IMR-90 (cell line): ENCODE measurements at regions not wholly inside any gene's neighbourhood (a gene's known extent, or its start where the extent isn't known, plus 50 kb on each side); places are given as distances from the start of the nearest gene placed in this dataset.
A peak's percentile ranks its signal among the peaks of the same experiment; 100 is the strongest.

Experiments used
- ATAC-seq: fragments of 200-7000 bp; cut with Tn5 transposase; 2 replicates; pipeline ENCODE4 v1.9.1; 2020; ENCODE audit warnings: low read depth, mild to moderate bottlenecking, moderate library complexity
- BruUV-seq: library from RNA; stranded (reverse); fragments of 400-500 nt; replicated peaks from 2 replicates; lab custom pipeline; 2021; lab: Mats Ljungman, UMichigan
- CTCF ChIA-PET: fragments of 300-600 bp; formaldehyde crosslinking; extraction: SDS; loops from one replicate; lab custom pipeline; 2021; ENCODE audit warnings: antibody characterized with exemption; lab: Yijun Ruan, JAX
- POLR2A ChIA-PET: fragments of 300-600 bp; sonication (Branson Sonifier 250); formaldehyde crosslinking; loops from one replicate; lab custom pipeline; 2022; ENCODE audit warnings: antibody characterized with exemption; ENCODE audit not compliant: unreplicated experiment; lab: Charles Lee
- DNase-seq: peaks from one replicate; pipeline ENCODE4 v3.0.0; 2013
- H2AFZ ChIP-seq: replicated peaks from 2 replicates; pipeline ENCODE3; 2013; ENCODE audit warnings: low read length, mild to moderate bottlenecking; ENCODE audit not compliant: poor library complexity
- H2AK5ac ChIP-seq: 2 replicates; pipeline ENCODE4 v1.6.1; 2013; ENCODE audit warnings: low read depth, low read length, inconsistent platforms
- H2AK9ac ChIP-seq: replicated peaks from 2 replicates; pipeline ENCODE3; 2013; ENCODE audit warnings: mild to moderate bottlenecking, low read depth, low read length, moderate library complexity; ENCODE audit not compliant: poor library complexity
- H2BK120ac ChIP-seq: 2 replicates; pipeline ENCODE4 v1.6.1; 2013; ENCODE audit warnings: low read depth, low read length, inconsistent platforms
- H2BK15ac ChIP-seq: 3 replicates; pipeline ENCODE4 v1.6.1; 2013; ENCODE audit warnings: low read depth, low read length, inconsistent platforms
- H2BK20ac ChIP-seq: 2 replicates; pipeline ENCODE4 v1.6.1; 2013; ENCODE audit warnings: low read depth, mild to moderate bottlenecking, inconsistent platforms, low read length, moderate library complexity
- H2BK5ac ChIP-seq: 2 replicates; pipeline ENCODE4 v1.6.1; 2013; ENCODE audit warnings: mild to moderate bottlenecking, low read depth, low read length, inconsistent platforms; ENCODE audit not compliant: poor library complexity, severe bottlenecking
- H3K14ac ChIP-seq: replicated peaks from 2 replicates; pipeline ENCODE4 v1.6.1; 2013; ENCODE audit warnings: low read depth, low read length, inconsistent platforms
- H3K18ac ChIP-seq: 2 replicates; pipeline ENCODE4 v1.6.1; 2013; ENCODE audit warnings: low read depth, low read length, control low read depth
- H3K23ac ChIP-seq: 2 replicates; pipeline ENCODE4 v1.6.1; 2013; ENCODE audit warnings: low read depth, low read length, inconsistent platforms
- H3K27ac ChIP-seq: 2 replicates; pipeline ENCODE4 v1.5.1; 2013; ENCODE audit warnings: mild to moderate bottlenecking, control low read depth, low read length; ENCODE audit not compliant: insufficient read depth
- H3K27me3 ChIP-seq: 2 replicates; pipeline ENCODE4 v1.6.1; 2013; ENCODE audit warnings: low read length; ENCODE audit not compliant: control insufficient read depth, insufficient read depth
- H3K36me3 ChIP-seq: 2 replicates; pipeline ENCODE4 v1.6.1; 2013; ENCODE audit warnings: low read length, mixed read lengths; ENCODE audit not compliant: control insufficient read depth, insufficient read depth
- H3K4ac ChIP-seq: 2 replicates; pipeline ENCODE4 v1.6.1; 2013; ENCODE audit warnings: low read depth, low read length, inconsistent platforms
- H3K4me1 ChIP-seq: 2 replicates; pipeline ENCODE4 v1.6.1; 2013; ENCODE audit warnings: low read length, mixed read lengths; ENCODE audit not compliant: control insufficient read depth, insufficient read depth
- H3K4me2 ChIP-seq: 2 replicates; pipeline ENCODE4 v1.6.1; 2013; ENCODE audit warnings: low read depth, mild to moderate bottlenecking, control low read depth, low read length, moderate library complexity
- H3K4me3 ChIP-seq: 2 replicates; pipeline ENCODE4 v1.5.1; 2013; ENCODE audit warnings: low read depth, mild to moderate bottlenecking, control low read depth, low read length, moderate library complexity; ENCODE audit not compliant: insufficient read depth
- H3K56ac ChIP-seq: 2 replicates; pipeline ENCODE4 v1.6.1; 2013; ENCODE audit warnings: low read length, inconsistent platforms; ENCODE audit not compliant: insufficient read depth; ENCODE audit errors: extremely low read depth
- H3K79me1 ChIP-seq, 2 experiments: 2 replicates each; pipeline ENCODE4 v1.6.1; 2013; ENCODE audit warnings: low read length in 2 of 2, inconsistent platforms in 1 of 2, low read depth in 1 of 2
- H3K9ac ChIP-seq: 2 replicates; pipeline ENCODE4 v1.6.1; 2013; ENCODE audit warnings: low read depth, low read length, control low read depth
- H3K9me1 ChIP-seq: 2 replicates; pipeline ENCODE4 v1.6.1; 2013; ENCODE audit warnings: low read length, inconsistent platforms; ENCODE audit not compliant: insufficient read depth
- H3K9me3 ChIP-seq: 2 replicates; pipeline ENCODE4 v1.6.1; 2013; ENCODE audit warnings: low read length; ENCODE audit not compliant: control insufficient read depth, insufficient read depth
- H4K20me1 ChIP-seq: 2 replicates; pipeline ENCODE4 v1.6.1; 2013; ENCODE audit warnings: low read length, inconsistent platforms; ENCODE audit not compliant: insufficient read depth
- H4K5ac ChIP-seq: 2 replicates; pipeline ENCODE4 v1.6.1; 2013; ENCODE audit warnings: mild to moderate bottlenecking, low read depth, low read length, control low read depth
- H4K8ac ChIP-seq, 2 experiments: 2 replicates each; pipeline ENCODE4 v1.6.1; 2013; ENCODE audit warnings: low read depth in 2 of 2, low read length in 2 of 2, control low read depth in 1 of 2, inconsistent platforms in 1 of 2
- H4K91ac ChIP-seq: 2 replicates; pipeline ENCODE4 v1.6.1; 2013; ENCODE audit warnings: low read depth, low read length, inconsistent platforms; ENCODE audit not compliant: insufficient read depth
- NFE2L2 ChIP-seq: fragments of 150-350 bp; IDR thresholded peaks from 2 replicates; pipeline ENCODE4 v1.6.1; 2016; ENCODE audit warnings: low read depth, mild to moderate bottlenecking, low read length
- WGBS, 2 experiments: methylation state at CpG; one replicate each; pipeline versions ENCODE4 v1.1.5 to v1.1.7; 2013; ENCODE audit warnings: missing lambda C conversion rate in 2 of 2; ENCODE audit not compliant: insufficient read length in 1 of 2; ENCODE audit errors: extremely low coverage in 2 of 2; 5-methylcytosine and 5-hydroxymethylcytosine counted together
- dilution Hi-C: fragments of 300-500 bp; cut with HindIII; formaldehyde crosslinking; loops from one replicate; pipeline ENCODE4 v1.14.3; 2018; ENCODE audit warnings: low sequenced_read_pairs; ENCODE audit not compliant: unreplicated experiment
- in situ Hi-C: fragments of 300-500 bp; cut with MboI; formaldehyde crosslinking; loops from 3 replicates; pipeline ENCODE4 v1.14.3; 2019; ENCODE audit warnings: low sequenced_read_pairs, inconsistent platforms, mixed read lengths
- intact Hi-C: fragments of 100-400 bp; cut with micrococcal nuclease; formaldehyde crosslinking; loops from 2 replicates; pipeline ENCODE4 v1.10.0; 2022

DNA sequence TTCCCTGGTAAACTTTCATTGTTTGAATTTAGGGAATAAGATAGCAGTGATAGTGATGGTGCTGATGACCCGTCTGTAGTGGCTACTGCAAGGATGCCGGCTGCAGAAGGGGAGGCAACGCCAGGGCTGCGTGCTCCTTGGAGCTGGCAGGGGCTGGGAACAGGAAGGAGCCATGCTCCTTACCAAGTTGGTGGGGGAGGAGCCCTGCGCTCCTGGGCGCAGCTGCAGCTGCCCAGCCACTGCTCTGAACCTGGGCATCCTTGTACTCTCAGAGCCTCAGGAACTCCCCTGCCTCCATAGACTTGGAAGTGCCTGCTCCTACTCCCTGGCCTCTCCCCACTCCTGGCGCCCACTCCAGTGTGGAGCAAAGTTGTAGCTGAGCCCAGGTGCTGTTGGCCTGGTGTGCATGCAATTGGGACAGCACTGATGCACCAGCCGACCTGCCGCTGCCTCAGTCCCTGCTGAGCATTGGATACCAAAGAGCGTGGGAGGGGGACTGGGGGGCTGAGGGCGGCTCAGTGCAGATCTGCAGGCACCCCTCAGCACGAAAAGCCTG lies 585.1 kb upstream of the FAM174A start:
- POLR2A ChIA-PET, result no interaction called here
- H3K4me1 ChIP-seq, result no peaks in the 10 kb centered on the region
- TF ChIP-seq NFE2L2, result no peak
- no peaks in the 10 kb centered on the region for H3K79me1 ChIP-seq
- no peak overlapping the region for H3K18ac ChIP-seq
- H3K4me2 ChIP-seq, result no peak overlapping the region
- dilution Hi-C loops, result no loop called here
- no peaks in the 10 kb centered on the region for H3K27me3 ChIP-seq
- CTCF ChIA-PET, result no interaction called here
- H3K23ac ChIP-seq, result no peak overlapping the region
- no CpG with 5 or more reads among the region's 12 CpGs for WGBS, 2 experiments
- H3K9me3 ChIP-seq, result peaks cover 17% of the 10 kb centered on the region
- no peak overlapping the region for H2BK5ac ChIP-seq
- no peak overlapping the region for H4K8ac ChIP-seq
- H2BK15ac ChIP-seq, result no peak overlapping the region
- no peaks in the 10 kb centered on the region for H4K20me1 ChIP-seq
- no peak overlapping the region for H3K56ac ChIP-seq
- in situ Hi-C loops, result no loop called here
- H3K27ac ChIP-seq, result no peak overlapping the region
- H2BK120ac ChIP-seq, result no peak overlapping the region
- BruUV-seq, result no TSS peak
- no peak overlapping the region for H4K5ac ChIP-seq
- H2AK5ac ChIP-seq, result no peak overlapping the region
- H4K91ac ChIP-seq, result no peak overlapping the region
- no peak overlapping the region for H3K14ac ChIP-seq
- no peak for DNase-seq
- H3K36me3 ChIP-seq, result no peaks in the 10 kb centered on the region
- H2AK9ac ChIP-seq, result no peak overlapping the region
- H2BK20ac ChIP-seq, result no peak overlapping the region
- ATAC-seq, result no peak
- H3K9me1 ChIP-seq, result no peaks in the 10 kb centered on the region
- no peak overlapping the region for H3K4ac ChIP-seq
- H3K9ac ChIP-seq, result no peak overlapping the region
- peak overlapping the region; percentile 8 for H2AFZ ChIP-seq
- intact Hi-C loops, result no loop called here
- H3K4me3 ChIP-seq, result no peak overlapping the region
